ENCODE measurements at regions not wholly inside any gene's neighbourhood (a gene's known extent, or its start where the extent isn't known, plus 50 kb on each side); places are given as distances from the start of the nearest gene placed in this dataset.
A peak's percentile ranks its signal among the peaks of the same experiment; 100 is the strongest.

GRCh38 chr21:33968080-33968994 lies 52.7 kb upstream of the ATP5PO start (continued):
- no peak for TF ChIP-seq ZBTB7A (tag by site-specific recombination; IDR thresholded peaks at IDR 0.05; ENCODE audit: low read depth)
- no peak for TF ChIP-seq ZNF341 (tag by site-specific recombination; IDR thresholded peaks at IDR 0.05; ENCODE audit: low read depth)
- TF ChIP-seq ZNF473 (tag by site-specific recombination; IDR thresholded peaks at IDR 0.05), result no peak
- no peak for TF ChIP-seq ZNF501 (tag by site-specific recombination; IDR thresholded peaks at IDR 0.05)
- no peak for TF ChIP-seq ZNF140 (tag by site-specific recombination; IDR thresholded peaks at IDR 0.05)
- TF ChIP-seq ZNF214 (tag by site-specific recombination; IDR thresholded peaks at IDR 0.05; ENCODE audit: borderline replicate concordance), result no peak
- no peak for TF ChIP-seq KLF1 (tag by site-specific recombination; IDR thresholded peaks at IDR 0.05)
- TF ChIP-seq WT1 (tag by site-specific recombination; IDR thresholded peaks at IDR 0.05), result 0 out of 2 replicates have a peak, but pooled peaks have one; percentile 15
- TF ChIP-seq HOXC10 (CRISPR knock-in tag; IDR thresholded peaks at IDR 0.05), result no peak
- TF ChIP-seq ZNF571 (tag by site-specific recombination; IDR thresholded peaks at IDR 0.05), result no peak
- TF ChIP-seq ZNF677 (tag by site-specific recombination; IDR thresholded peaks at IDR 0.05), result no peak
- no peak for TF ChIP-seq ZNF792 (tag by site-specific recombination; IDR thresholded peaks at IDR 0.05)
- no peak for TF ChIP-seq ZNF26 (tag by site-specific recombination; IDR thresholded peaks at IDR 0.05)
- TF ChIP-seq ZNF560 (tag by site-specific recombination; IDR thresholded peaks at IDR 0.05; ENCODE audit: borderline replicate concordance), result no peak
- peak; percentile 22; the same call in 1 of the 2 replicates for TF ChIP-seq ZNF692 (tag by site-specific recombination; IDR thresholded peaks at IDR 0.05)
- no peak for TF ChIP-seq PRDM1 (tag by site-specific recombination; IDR thresholded peaks at IDR 0.05)
- TF ChIP-seq RBAK (tag by site-specific recombination; IDR thresholded peaks at IDR 0.05), result no peak
- TF ChIP-seq ZNF302 (tag by site-specific recombination; IDR thresholded peaks at IDR 0.05; ENCODE audit: low read depth), result no peak
- TF ChIP-seq ZNF596 (tag by site-specific recombination; IDR thresholded peaks at IDR 0.05), result no peak
- TF ChIP-seq PBX3 (CRISPR knock-in tag; IDR thresholded peaks at IDR 0.05), result no peak
- no peak for TF ChIP-seq ZNF404 (tag by site-specific recombination; IDR thresholded peaks at IDR 0.05)
- no peak for TF ChIP-seq PRDM4 (tag by site-specific recombination; IDR thresholded peaks at IDR 0.05)
- no peak for TF ChIP-seq ZNF416 (tag by site-specific recombination; IDR thresholded peaks at IDR 0.05)
- TF ChIP-seq ZNF704 (tag by site-specific recombination; IDR thresholded peaks at IDR 0.05), result no peak
- TF ChIP-seq OVOL3 (tag by site-specific recombination; IDR thresholded peaks at IDR 0.05), result no peak
- no peak for TF ChIP-seq AEBP2 (tag by site-specific recombination; IDR thresholded peaks at IDR 0.05; ENCODE audit: borderline replicate concordance)
- TF ChIP-seq ZNF24 (tag by site-specific recombination; IDR thresholded peaks at IDR 0.05), result peak; percentile 98
- no peak for TF ChIP-seq ZNF23 (tag by site-specific recombination; IDR thresholded peaks at IDR 0.05; ENCODE audit: borderline replicate concordance)
- TF ChIP-seq ZNF18 (tag by site-specific recombination; IDR thresholded peaks at IDR 0.05), result no peak
